Common myeloid progenitor, CD34-positive (primary cell): ENCODE measurements at regions not wholly inside any gene's neighbourhood (a gene's known extent, or its start where the extent isn't known, plus 50 kb on each side); places are given as distances from the start of the nearest gene placed in this dataset.
A peak's percentile ranks its signal among the peaks of the same experiment; 100 is the strongest.

Source experiments
- CTCF ChIA-PET: fragments of 350-600 bp; sonication (Branson Sonifier 250); formaldehyde crosslinking; loops from one replicate; lab custom pipeline; 2021; ENCODE audit warnings: antibody characterized with exemption; lab: Charles Lee
- POLR2A ChIA-PET: fragments of 350-600 bp; sonication (Branson Sonifier 250); formaldehyde crosslinking; loops from one replicate; lab custom pipeline; 2021; ENCODE audit warnings: antibody characterized with exemption; lab: Charles Lee
- DNase-seq, 3 donors: peaks; one replicate each; pipeline versions ENCODE4 v3.0.0 to v3.0.0-alpha.2; 2013
- H3K27ac ChIP-seq, 2 experiments: 1 replicate in 1 of 2; 2 replicates in 1 of 2; pipeline ENCODE4 v1.7.0; 2013; ENCODE audit warnings: inconsistent platforms in 2 of 2, low read length in 2 of 2, mild to moderate bottlenecking in 2 of 2, low read depth in 1 of 2, moderate library complexity in 1 of 2; ENCODE audit not compliant: severe bottlenecking in 2 of 2, insufficient read depth in 1 of 2, poor library complexity in 1 of 2
- H3K27me3 ChIP-seq, 5 experiments: replicated peaks in 2 of 5; 1 replicate in 3 of 5; 2 replicates in 2 of 5; pipeline versions ENCODE4 v1.6.1 to v1.7.0; 2013; ENCODE audit warnings: low read length in 4 of 5, mild to moderate bottlenecking in 2 of 5, moderate library complexity in 2 of 5, inconsistent platforms in 1 of 5; ENCODE audit not compliant: insufficient read depth in 5 of 5, control insufficient read depth in 4 of 5
- H3K36me3 ChIP-seq, 4 experiments: 1 replicate in 2 of 4; 2 replicates in 2 of 4; pipeline versions ENCODE4 v1.6.1 to v1.7.0; 2013; ENCODE audit warnings: low read length in 3 of 4, control low read depth in 1 of 4, mild to moderate bottlenecking in 1 of 4; ENCODE audit not compliant: control insufficient read depth in 4 of 4, insufficient read depth in 4 of 4
- H3K4me1 ChIP-seq, 4 experiments: 1 replicate in 3 of 4; 2 replicates in 1 of 4; pipeline versions ENCODE4 v1.6.1 to v1.7.1; 2013; ENCODE audit warnings: low read length in 3 of 4, mild to moderate bottlenecking in 3 of 4, control low read depth in 1 of 4, inconsistent platforms in 1 of 4, moderate library complexity in 1 of 4; ENCODE audit not compliant: control insufficient read depth in 4 of 4, insufficient read depth in 4 of 4; ENCODE audit errors: control extremely low read depth in 1 of 4
- H3K4me3 ChIP-seq, 7 experiments: 1 replicate in 4 of 7; 2 replicates in 3 of 7; pipeline versions ENCODE4 v1.5.1 to v1.7.0; 2013; ENCODE audit warnings: mild to moderate bottlenecking in 7 of 7, low read length in 6 of 7, moderate library complexity in 6 of 7, inconsistent platforms in 2 of 7, low read depth in 2 of 7, control low read depth in 1 of 7; ENCODE audit not compliant: insufficient read depth in 4 of 7, control insufficient read depth in 1 of 7; ENCODE audit errors: extremely low read depth in 1 of 7
- H3K9me3 ChIP-seq, 5 experiments: 1 replicate in 4 of 5; 2 replicates in 1 of 5; pipeline versions ENCODE4 v1.6.1 to v1.7.1; 2013; ENCODE audit warnings: low read length in 4 of 5, mild to moderate bottlenecking in 2 of 5, inconsistent platforms in 1 of 5, low read depth in 1 of 5, moderate library complexity in 1 of 5; ENCODE audit not compliant: control insufficient read depth in 4 of 5, insufficient read depth in 2 of 5; ENCODE audit errors: control extremely low read depth in 1 of 5
- WGBS: methylation state at CpG from one replicate; pipeline ENCODE4 v1.1.5; 2013; ENCODE audit not compliant: insufficient coverage; 5-methylcytosine and 5-hydroxymethylcytosine counted together

DNA sequence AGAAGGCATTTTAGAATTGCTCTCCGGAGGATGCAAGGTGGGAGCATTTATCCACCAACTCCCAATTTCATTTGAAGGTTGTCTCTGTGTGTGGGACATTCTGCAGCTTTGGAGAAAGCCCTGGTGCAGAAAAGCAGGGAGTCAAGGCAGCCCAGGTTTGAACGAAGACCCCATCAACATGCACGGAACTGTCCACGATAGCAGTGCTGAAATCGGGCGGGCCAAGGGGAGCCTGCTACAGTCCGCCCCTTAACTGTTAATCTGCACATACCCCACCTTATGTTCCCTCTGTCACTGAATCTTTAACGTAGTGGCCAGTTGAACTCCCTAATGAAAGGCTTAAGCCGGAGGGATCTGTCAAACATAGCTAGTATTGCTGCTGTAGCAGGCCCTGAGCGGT is 68.8 kb upstream of the C1orf174 start:
- Histone ChIP-seq H3K4me3 (no peak overlapping the region), H3K27ac (no peak overlapping the region), H3K36me3 (no peaks in the 10 kb centered on the region), H3K9me3 (peaks cover 0 to 21% (median 5%) of the 10 kb centered on the region in 5 experiments), H3K4me1 (no peaks in the 10 kb centered on the region), H3K27me3 (peaks cover 0 to 10% (median 0%) of the 10 kb centered on the region in 5 experiments)
- DNase-seq: peak in 2 of 3 donors; percentile 9 to 10
- WGBS: 59% methylated on average over 9 of the region's 10 CpGs
- ChIA-PET POLR2A (no interaction called here), CTCF (no interaction called here)

- no peak overlapping the region for H3K27ac ChIP-seq
- no peak overlapping the region for H3K4me3 ChIP-seq
- peaks cover 0 to 10% (median 2%) of the 10 kb centered on the region in 5 experiments for H3K27me3 ChIP-seq
- no peaks in the 10 kb centered on the region for H3K36me3 ChIP-seq
- 81% methylated on average over 5 of the region's 5 CpGs for WGBS
- POLR2A ChIA-PET: no interaction called here
- CTCF ChIA-PET: no interaction called here
- DNase-seq: no peak
- peaks cover 0 to 11% (median 3%) of the 10 kb centered on the region in 5 experiments for H3K9me3 ChIP-seq
- H3K4me1 ChIP-seq: no peaks in the 10 kb centered on the region
These were observed 71.9 kb upstream of the C1orf174 start for GRCh38 chr1:3971981-3972380.

DNA sequence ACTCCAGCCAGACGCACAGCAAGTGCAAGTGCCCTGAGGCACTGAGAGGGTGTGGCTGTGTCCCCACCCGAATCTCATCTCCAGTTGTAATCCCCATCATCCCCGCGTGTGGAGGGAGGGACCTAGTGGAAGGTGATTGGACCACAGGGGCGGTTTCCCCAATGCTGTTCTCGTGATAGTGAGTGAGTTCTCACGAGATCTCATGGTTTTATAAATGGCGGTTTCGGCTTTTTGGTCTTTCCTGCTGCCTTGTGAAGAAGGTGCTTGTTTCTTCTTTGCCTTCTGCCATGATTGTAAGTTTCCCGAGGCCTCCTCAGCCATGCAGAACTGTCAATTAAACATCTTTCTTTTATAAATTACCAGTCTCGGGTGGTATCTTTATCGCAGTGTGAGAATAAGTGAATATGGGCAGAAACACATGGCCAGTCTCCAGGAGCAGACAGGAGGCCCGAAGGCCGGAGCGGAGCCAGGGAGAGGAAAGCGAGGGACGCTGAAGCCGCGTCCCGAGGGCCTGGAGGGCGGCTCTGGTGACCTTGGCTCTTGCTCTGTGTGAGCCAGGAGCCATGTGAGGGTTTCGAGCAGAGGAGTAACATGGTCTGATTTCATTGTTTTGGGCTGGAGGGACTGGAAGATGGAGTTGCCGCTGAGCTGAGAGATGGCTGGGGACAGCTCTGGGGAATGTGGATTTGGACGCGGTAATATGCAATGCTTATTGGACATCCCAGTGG is 76.0 kb upstream of the C1orf174 start:
- WGBS: 88% methylated on average over 22 of the region's 25 CpGs
- H3K9me3 ChIP-seq: no peaks in the 10 kb centered on the region

DNA sequence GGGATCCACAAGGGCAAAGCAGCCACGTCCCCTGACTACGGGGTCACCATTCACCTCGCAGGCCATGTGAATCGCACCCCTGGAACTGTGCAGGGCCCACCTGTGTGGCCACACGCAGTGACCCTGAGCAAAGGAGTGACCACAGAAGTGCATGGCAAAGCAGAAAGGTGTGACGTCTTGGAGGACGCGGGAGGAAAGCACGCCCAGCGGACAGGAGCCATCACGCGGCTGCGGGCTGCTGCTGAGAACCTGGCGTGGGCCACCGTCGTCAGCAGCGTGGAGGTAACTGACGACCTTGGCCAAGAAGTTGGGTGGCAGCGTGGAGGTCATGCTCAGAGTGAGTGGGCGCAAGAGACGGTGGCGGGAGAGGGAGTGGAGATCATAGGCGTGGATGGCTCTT is 76.7 kb upstream of the C1orf174 start:
- no peak overlapping the region for H3K27ac ChIP-seq
- no peaks in the 10 kb centered on the region for H3K36me3 ChIP-seq
- ChIA-PET CTCF (no interaction called here), POLR2A (no interaction called here)
- 96% methylated on average over 22 of the region's 23 CpGs for WGBS
- peaks cover 0 to 24% (median 5%) of the 10 kb centered on the region in 5 experiments for H3K27me3 ChIP-seq
- no peak for DNase-seq
- H3K4me1 ChIP-seq: no peaks in the 10 kb centered on the region
- no peaks in the 10 kb centered on the region for H3K9me3 ChIP-seq
- H3K4me3 ChIP-seq: no peak overlapping the region

More for the DNA sequence above, 76.0 kb upstream of the C1orf174 start:
- Histone ChIP-seq H3K27me3 (peaks cover 0 to 17% (median 5%) of the 10 kb centered on the region in 5 experiments), H3K36me3 (no peaks in the 10 kb centered on the region), H3K4me1 (no peaks in the 10 kb centered on the region), H3K27ac (no peak overlapping the region), H3K4me3 (no peak overlapping the region)
- ChIA-PET CTCF (no interaction called here), POLR2A (no interaction called here)
- no peak for DNase-seq

GRCh38 chr1:3978196-3978989 is 78.3 kb upstream of the C1orf174 start:
- Histone ChIP-seq H3K27me3 (peaks cover 0 to 40% (median 7%) of the 10 kb centered on the region in 5 experiments), H3K9me3 (no peaks in the 10 kb centered on the region), H3K36me3 (no peaks in the 10 kb centered on the region), H3K4me1 (no peaks in the 10 kb centered on the region), H3K4me3 (no peak overlapping the region), H3K27ac (no peak overlapping the region)
- DNase-seq: no peak
- ChIA-PET CTCF (no interaction called here), POLR2A (no interaction called here)
- 93% methylated on average over 17 of the region's 23 CpGs for WGBS

DNA sequence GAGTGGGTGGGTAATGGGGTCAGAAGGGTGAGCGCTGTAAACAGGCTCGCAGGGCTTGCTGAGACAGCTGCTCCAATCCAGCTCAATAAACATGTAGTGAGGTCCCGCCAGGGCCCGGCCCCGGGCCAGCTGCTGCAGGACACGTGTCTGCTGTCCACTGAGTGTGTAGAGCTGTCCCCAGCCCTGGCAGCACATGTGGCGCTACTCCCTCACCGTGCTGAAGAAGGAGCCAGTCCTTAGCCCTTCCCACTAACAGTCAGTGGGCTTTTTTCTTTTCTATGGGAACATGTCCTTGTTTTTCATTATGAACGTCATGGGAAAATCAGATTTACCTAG is 78.9 kb upstream of the C1orf174 start:
- Histone ChIP-seq H3K36me3 (no peaks in the 10 kb centered on the region), H3K27ac (no peak overlapping the region), H3K9me3 (no peaks in the 10 kb centered on the region), H3K4me1 (no peaks in the 10 kb centered on the region), H3K27me3 (peaks cover 0 to 45% (median 7%) of the 10 kb centered on the region in 5 experiments), H3K4me3 (no peak overlapping the region)
- POLR2A ChIA-PET: no interaction called here
- CTCF ChIA-PET: no interaction called here
- no peak for DNase-seq
- 92% methylated on average over 7 of the region's 9 CpGs for WGBS

- no peaks in the 10 kb centered on the region for H3K4me1 ChIP-seq
- POLR2A ChIA-PET: no interaction called here
- H3K27ac ChIP-seq: no peak overlapping the region
- CTCF ChIA-PET: no interaction called here
- no peaks in the 10 kb centered on the region for H3K36me3 ChIP-seq
- DNase-seq: no peak
- no peaks in the 10 kb centered on the region for H3K9me3 ChIP-seq
- 76% methylated on average over 5 of the region's 5 CpGs for WGBS
- H3K4me3 ChIP-seq: no peak overlapping the region
- peaks cover 0 to 45% (median 6%) of the 10 kb centered on the region in 5 experiments for H3K27me3 ChIP-seq
These were observed 81.2 kb upstream of the C1orf174 start for GRCh38 chr1:3981261-3981660.
